ENCODE measurements at regions not wholly inside any gene's neighbourhood (a gene's known extent, or its start where the extent isn't known, plus 50 kb on each side); places are given as distances from the start of the nearest gene placed in this dataset.

GRCh38 chr6:26246058-26246457 lies 118.9 kb upstream of the BTN3A2 start:
- H3K36me3 ChIP-seq = no peaks in the 10 kb centered on the region
- no peak overlapping the region for H3K27ac ChIP-seq
- no peak overlapping the region for H3K4me3 ChIP-seq (ENCODE audit: low read depth, low read length)
- H3K27me3 ChIP-seq (ENCODE audit: insufficient read depth, low read depth, severe bottlenecking) = no peaks in the 10 kb centered on the region
- peaks cover 12% of the 10 kb centered on the region for H3K9me3 ChIP-seq (ENCODE audit: severe bottlenecking)
- DNase-seq = no peak
- TF ChIP-seq CTCF (IDR thresholded peaks at IDR 0.05; ENCODE audit: low read depth, low read length) = no peak

DNA sequence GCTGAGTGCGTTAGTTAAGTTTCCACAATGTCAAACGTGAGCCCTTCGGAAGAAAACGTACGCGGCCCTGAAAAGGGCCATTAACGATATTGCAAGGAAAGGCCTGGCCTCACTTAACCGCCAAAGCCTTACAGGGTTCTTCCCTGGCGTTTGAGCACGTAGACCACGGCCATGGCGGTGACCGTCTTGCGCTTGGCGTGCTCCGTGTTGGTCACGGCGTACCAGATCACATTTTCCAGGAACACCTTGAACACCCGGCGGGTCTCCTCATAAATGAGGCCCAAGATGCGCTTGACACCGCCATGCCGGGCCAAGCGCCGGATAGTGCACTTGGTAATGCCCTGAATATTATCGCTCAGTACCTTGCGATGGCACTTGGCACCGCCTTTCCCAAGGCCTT lies 118.4 kb upstream of the BTN3A2 start:
- DNase-seq = no peak
- Histone ChIP-seq H3K27me3 (ENCODE audit: insufficient read depth, low read depth, severe bottlenecking) (no peaks in the 10 kb centered on the region), H3K36me3 (no peaks in the 10 kb centered on the region), H3K4me3 (ENCODE audit: low read depth, low read length) (no peak overlapping the region), H3K27ac (no peak overlapping the region), H3K9me3 (ENCODE audit: severe bottlenecking) (peaks cover 12% of the 10 kb centered on the region)
- no peak for TF ChIP-seq CTCF (IDR thresholded peaks at IDR 0.05; ENCODE audit: low read depth, low read length)

- no peak for DNase-seq
- Histone ChIP-seq H3K4me3 (ENCODE audit: low read depth, low read length) (no peak overlapping the region), H3K27me3 (ENCODE audit: insufficient read depth, low read depth, severe bottlenecking) (no peaks in the 10 kb centered on the region), H3K9me3 (ENCODE audit: severe bottlenecking) (peaks cover 12% of the 10 kb centered on the region), H3K27ac (no peak overlapping the region), H3K36me3 (no peaks in the 10 kb centered on the region)
- TF ChIP-seq CTCF (IDR thresholded peaks at IDR 0.05; ENCODE audit: low read depth, low read length) = no peak
These were observed 115.4 kb upstream of the BTN3A2 start for GRCh38 chr6:26249707-26249956.

DNA sequence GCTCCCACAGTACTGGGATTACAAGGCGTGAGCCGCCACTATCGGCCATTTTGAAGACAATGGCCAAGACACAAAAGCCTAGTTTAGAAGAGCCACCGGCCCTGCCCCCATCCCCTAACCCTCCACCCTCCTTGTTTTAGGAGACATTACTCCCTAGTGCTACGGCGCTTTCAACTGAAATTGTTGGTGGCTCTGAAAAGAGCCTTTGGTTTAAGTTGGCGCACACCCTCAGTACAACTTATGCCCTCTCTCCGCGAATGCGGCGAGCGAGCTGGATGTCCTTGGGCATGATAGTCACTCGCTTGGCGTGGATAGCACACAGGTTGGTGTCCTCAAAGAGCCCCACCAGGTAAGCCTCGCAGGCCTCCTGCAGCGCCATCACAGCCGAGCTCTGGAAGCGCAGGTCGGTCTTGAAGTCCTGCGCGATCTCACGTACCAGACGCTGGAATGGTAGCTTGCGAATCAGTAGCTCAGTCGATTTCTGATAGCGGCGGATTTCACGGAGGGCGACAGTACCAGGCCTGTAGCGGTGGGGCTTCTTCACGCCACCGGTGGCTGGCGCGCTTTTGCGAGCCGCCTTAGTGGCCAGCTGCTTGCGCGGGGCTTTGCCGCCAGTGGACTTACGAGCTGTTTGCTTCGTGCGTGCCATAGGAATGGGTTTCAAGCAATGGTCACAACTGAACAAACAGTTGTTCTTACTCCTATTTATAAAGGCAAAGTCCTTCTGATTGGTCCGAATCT lies 114.9 kb upstream of the BTN3A2 start:
- Histone ChIP-seq H3K27ac (no peak overlapping the region), H3K36me3 (no peaks in the 10 kb centered on the region), H3K4me3 (ENCODE audit: low read depth, low read length) (no peak overlapping the region), H3K27me3 (ENCODE audit: insufficient read depth, low read depth, severe bottlenecking) (no peaks in the 10 kb centered on the region), H3K9me3 (ENCODE audit: severe bottlenecking) (peaks cover 12% of the 10 kb centered on the region)
- TF ChIP-seq CTCF (IDR thresholded peaks at IDR 0.05; ENCODE audit: low read depth, low read length) = no peak
- DNase-seq = no peak

- H3K4me3 ChIP-seq (ENCODE audit: low read depth, low read length) = no peak overlapping the region
- TF ChIP-seq CTCF (IDR thresholded peaks at IDR 0.05; ENCODE audit: low read depth, low read length) = no peak
- H3K9me3 ChIP-seq (ENCODE audit: severe bottlenecking) = peaks cover 12% of the 10 kb centered on the region
- H3K27ac ChIP-seq = no peak overlapping the region
- no peaks in the 10 kb centered on the region for H3K36me3 ChIP-seq
- H3K27me3 ChIP-seq (ENCODE audit: insufficient read depth, low read depth, severe bottlenecking) = no peaks in the 10 kb centered on the region
- no peak for DNase-seq
These were observed 114.3 kb upstream of the BTN3A2 start for GRCh38 chr6:26250698-26251044.

- H3K4me3 ChIP-seq (ENCODE audit: low read depth, low read length) = no peak overlapping the region
- no peak for DNase-seq
- peaks cover 10% of the 10 kb centered on the region for H3K9me3 ChIP-seq (ENCODE audit: severe bottlenecking)
- no peaks in the 10 kb centered on the region for H3K36me3 ChIP-seq
- no peak overlapping the region for H3K27ac ChIP-seq
- H3K27me3 ChIP-seq (ENCODE audit: insufficient read depth, low read depth, severe bottlenecking) = no peaks in the 10 kb centered on the region
- TF ChIP-seq CTCF (IDR thresholded peaks at IDR 0.05; ENCODE audit: low read depth, low read length) = no peak
These were observed 113.5 kb upstream of the BTN3A2 start for GRCh38 chr6:26251354-26252076.

Measured in WERI-Rb-1 (cell line).